ENCODE measurements at regions not wholly inside any gene's neighbourhood (a gene's known extent, or its start where the extent isn't known, plus 50 kb on each side); places are given as distances from the start of the nearest gene placed in this dataset.

DNA sequence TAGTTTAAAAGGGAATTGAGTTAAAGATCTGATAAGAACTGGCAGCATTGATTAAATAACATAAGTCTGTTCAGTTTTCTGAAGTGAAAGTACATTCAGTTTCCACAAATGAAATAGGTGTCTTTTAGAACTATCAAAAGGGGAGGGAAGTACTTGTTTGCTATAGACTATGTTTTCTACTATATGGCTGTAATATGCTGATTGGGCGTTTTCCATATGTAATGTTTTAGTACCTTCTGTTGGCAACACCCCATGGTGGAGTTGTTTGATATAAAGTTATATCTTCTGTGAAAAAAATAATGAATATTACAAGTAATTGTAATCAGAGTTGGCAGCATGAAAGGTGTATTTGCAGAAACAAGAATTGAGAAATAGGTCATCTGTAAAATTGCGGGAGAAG is 237.6 kb downstream of the JRKL start:
- no peak for DNase-seq (ENCODE audit: low spot score)
- TF ChIP-seq, protein P1, sequence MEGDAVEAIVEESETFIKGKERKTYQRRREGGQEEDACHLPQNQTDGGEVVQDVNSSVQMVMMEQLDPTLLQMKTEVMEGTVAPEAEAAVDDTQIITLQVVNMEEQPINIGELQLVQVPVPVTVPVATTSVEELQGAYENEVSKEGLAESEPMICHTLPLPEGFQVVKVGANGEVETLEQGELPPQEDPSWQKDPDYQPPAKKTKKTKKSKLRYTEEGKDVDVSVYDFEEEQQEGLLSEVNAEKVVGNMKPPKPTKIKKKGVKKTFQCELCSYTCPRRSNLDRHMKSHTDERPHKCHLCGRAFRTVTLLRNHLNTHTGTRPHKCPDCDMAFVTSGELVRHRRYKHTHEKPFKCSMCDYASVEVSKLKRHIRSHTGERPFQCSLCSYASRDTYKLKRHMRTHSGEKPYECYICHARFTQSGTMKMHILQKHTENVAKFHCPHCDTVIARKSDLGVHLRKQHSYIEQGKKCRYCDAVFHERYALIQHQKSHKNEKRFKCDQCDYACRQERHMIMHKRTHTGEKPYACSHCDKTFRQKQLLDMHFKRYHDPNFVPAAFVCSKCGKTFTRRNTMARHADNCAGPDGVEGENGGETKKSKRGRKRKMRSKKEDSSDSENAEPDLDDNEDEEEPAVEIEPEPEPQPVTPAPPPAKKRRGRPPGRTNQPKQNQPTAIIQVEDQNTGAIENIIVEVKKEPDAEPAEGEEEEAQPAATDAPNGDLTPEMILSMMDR (IDR thresholded peaks at IDR 0.05) = no peak
- no peak for ATAC-seq (ENCODE audit: low FRiP score)

DNA sequence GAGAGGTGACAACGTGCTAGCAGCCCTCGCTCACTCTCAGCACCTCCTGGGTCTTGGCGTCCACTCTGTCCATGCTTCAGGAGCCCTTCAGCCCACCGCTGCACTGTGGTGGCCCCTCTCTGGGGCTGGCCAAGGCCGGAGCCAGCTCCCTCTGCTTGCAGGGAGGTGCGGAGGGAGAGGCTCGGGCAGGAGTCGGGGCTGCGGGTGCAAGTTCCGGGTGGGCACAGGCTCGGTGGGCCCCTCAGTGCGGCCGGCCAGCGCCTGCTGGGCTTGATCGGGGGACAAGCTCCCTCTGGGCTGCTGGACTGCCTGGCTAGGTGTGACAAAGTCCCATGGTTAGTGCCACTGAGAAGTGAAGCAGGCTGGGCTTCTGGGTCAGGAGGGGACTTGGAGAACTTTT is 245.8 kb downstream of the JRKL start:
- DNase-seq (ENCODE audit: low spot score) = no peak
- TF ChIP-seq, protein P1 (IDR thresholded peaks at IDR 0.05) = no peak
- ATAC-seq (ENCODE audit: low FRiP score) = no peak

DNA sequence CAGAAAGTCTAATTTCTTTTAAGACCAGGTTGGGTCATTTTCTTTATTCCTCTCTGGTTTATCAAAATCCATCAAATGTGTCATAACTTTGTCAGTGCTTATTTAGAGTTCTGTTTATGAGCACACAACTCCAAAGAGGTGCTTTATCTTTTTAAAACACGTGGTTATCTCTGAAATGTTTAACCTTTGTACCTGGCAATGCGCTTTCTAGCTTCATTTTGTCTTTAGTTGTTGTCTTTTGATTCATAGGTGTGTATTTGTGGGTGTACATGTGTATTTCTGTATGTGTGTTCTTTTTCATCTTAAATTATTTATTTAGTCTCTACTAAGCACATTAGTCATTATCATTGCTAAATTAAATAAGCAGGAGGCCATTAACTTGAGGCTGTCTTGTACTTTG is 251.4 kb downstream of the JRKL start:
- no peak for ATAC-seq (ENCODE audit: low FRiP score)
- TF ChIP-seq, protein P1 (IDR thresholded peaks at IDR 0.05) = no peak
- no peak for DNase-seq (ENCODE audit: low spot score)

DNA sequence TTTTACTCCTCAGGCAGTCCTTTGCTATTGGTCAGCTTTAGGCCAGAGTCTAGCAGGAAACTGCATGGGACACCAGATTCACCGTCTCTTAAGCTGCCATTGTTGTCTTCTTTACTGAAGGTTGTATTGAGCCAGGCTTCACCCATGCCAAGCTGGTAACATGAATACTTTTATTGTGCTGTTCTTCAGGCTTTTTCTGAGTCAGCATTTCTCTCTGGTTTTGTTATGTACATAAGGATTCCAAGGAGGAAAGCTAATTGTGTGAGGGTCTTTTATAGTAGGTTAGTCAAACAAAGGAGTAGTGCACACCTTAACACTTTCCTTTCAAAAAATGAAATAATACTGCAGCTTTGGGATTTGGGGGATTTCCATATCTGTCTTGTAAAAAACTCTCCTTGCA is 252.8 kb downstream of the JRKL start:
- no peak for ATAC-seq (ENCODE audit: low FRiP score)
- TF ChIP-seq, protein P1 (IDR thresholded peaks at IDR 0.05) = no peak
- no peak for DNase-seq (ENCODE audit: low spot score)

DNA sequence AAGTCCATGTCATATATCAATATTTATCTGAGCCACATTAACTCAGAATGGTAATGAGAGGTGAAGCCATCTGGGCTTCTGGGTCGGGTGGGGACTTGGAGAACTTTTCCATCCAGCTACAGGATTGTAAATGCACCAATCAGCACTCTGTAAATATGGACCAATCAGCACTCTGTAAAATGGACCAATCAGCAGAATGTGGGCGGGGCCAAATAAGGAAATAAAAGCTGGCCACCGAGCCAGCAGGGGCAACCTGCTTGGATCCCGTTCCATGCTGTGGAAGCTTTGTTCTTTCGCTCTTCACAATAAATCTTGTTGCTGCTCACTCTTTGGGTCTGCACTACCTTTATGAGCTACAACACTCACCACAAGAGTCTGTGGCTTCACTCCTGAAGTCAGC is 253.4 kb downstream of the JRKL start:
- DNase-seq (ENCODE audit: low spot score) (no peak), ATAC-seq (ENCODE audit: low FRiP score) (no peak)
- TF ChIP-seq, protein P1 (IDR thresholded peaks at IDR 0.05) = no peak

DNA sequence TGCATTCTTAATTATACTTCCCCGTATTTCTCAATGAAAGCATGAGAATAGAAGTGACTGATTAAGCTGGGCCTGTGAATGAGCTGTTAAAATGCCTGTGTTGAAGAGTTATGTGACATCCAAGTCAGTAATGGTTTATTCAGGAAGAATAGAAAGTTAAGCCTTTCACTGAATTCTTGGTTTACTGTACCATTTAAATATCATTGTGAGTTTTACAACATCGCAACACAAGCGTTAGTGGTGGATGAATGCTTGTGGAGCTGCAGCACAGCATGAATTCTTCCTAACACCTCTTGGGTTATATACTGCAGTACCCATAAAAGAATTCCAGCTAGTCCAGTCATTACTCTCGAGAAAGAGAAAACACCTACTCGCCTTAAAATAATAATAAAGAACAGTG is 257.8 kb downstream of the JRKL start:
- ATAC-seq (ENCODE audit: low FRiP score) (no peak), DNase-seq (ENCODE audit: low spot score) (no peak)
- TF ChIP-seq, protein P1 (IDR thresholded peaks at IDR 0.05) = no peak

DNA sequence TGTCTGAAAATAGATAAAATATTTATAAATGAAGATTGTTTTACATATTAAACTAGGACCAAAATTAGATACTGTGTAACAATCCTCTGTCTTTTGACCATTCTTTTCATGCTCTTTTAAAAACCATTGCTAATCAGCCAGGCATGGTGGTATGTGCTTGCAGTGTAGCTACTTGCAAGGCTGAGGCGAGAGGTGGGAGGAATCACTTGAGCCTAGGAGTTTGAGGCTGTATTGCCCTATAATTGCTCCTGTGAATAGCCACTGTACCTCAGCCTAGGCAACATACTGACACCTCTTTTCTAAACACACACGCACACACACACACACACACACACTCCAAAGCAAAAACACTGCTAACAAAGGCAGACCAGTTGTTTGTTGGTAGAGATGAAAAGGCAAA is 259.2 kb downstream of the JRKL start:
- TF ChIP-seq, protein P1 (IDR thresholded peaks at IDR 0.05) = no peak
- DNase-seq (ENCODE audit: low spot score) (no peak), ATAC-seq (ENCODE audit: low FRiP score) (no peak)
